DMS79 (cell line): ENCODE measurements at regions not wholly inside any gene's neighbourhood (a gene's known extent, or its start where the extent isn't known, plus 50 kb on each side); places are given as distances from the start of the nearest gene placed in this dataset.

Experiments used
- DNase-seq: peaks from one replicate; lab custom pipeline; 2025; lab: John Stamatoyannopoulos, UW

GRCh38 chr7:17651863-17652385, 288.4 kb downstream of the SNX13 start:
- DNase-seq = no peak

- no peak for DNase-seq
Observed at GRCh38 chr7:17654940-17655339, 285.4 kb downstream of the SNX13 start.

- DNase-seq = no peak
Observed at GRCh38 chr7:17659126-17659525, 281.2 kb downstream of the SNX13 start.

- DNase-seq = no peak
Observed at GRCh38 chr7:17660116-17660515, 280.2 kb downstream of the SNX13 start.

- no peak for DNase-seq
Observed at GRCh38 chr7:17661982-17662585, 278.2 kb downstream of the SNX13 start.

GRCh38 chr7:17663061-17663675, 277.1 kb downstream of the SNX13 start:
- DNase-seq = no peak

- no peak for DNase-seq
Observed at GRCh38 chr7:17665029-17665428, 275.3 kb downstream of the SNX13 start.

GRCh38 chr7:17668122-17668521, 272.2 kb downstream of the SNX13 start:
- DNase-seq = no peak

- no peak for DNase-seq
Observed at GRCh38 chr7:17669204-17669603, 271.1 kb downstream of the SNX13 start.

- no peak for DNase-seq
Observed at GRCh38 chr7:17671956-17672355, 268.3 kb downstream of the SNX13 start.

- DNase-seq = no peak
Observed at GRCh38 chr7:17672783-17673182, 267.5 kb downstream of the SNX13 start.

- no peak for DNase-seq
Observed at GRCh38 chr7:17674166-17674942, 265.9 kb downstream of the SNX13 start.

- DNase-seq = no peak
Observed at GRCh38 chr7:17674943-17675608, 265.2 kb downstream of the SNX13 start.

GRCh38 chr7:17677408-17677807, 262.9 kb downstream of the SNX13 start:
- DNase-seq = no peak

- DNase-seq = no peak
Observed at GRCh38 chr7:17678896-17679295, 261.4 kb downstream of the SNX13 start.

- no peak for DNase-seq
Observed at GRCh38 chr7:17679458-17679857, 260.8 kb downstream of the SNX13 start.

GRCh38 chr7:17680026-17680425, 260.3 kb downstream of the SNX13 start:
- DNase-seq = no peak

GRCh38 chr7:17680943-17681351, 259.3 kb downstream of the SNX13 start:
- DNase-seq = no peak

- DNase-seq = no peak
Observed at GRCh38 chr7:17681965-17682364, 258.3 kb downstream of the SNX13 start.

- DNase-seq = no peak
Observed at GRCh38 chr7:17682586-17682985, 257.7 kb downstream of the SNX13 start.

- DNase-seq = no peak
Observed at GRCh38 chr7:17685141-17685540, 255.2 kb downstream of the SNX13 start.

- DNase-seq = no peak
Observed at GRCh38 chr7:17687361-17687760, 252.9 kb downstream of the SNX13 start.
